ENCODE measurements at regions not wholly inside any gene's neighbourhood (a gene's known extent, or its start where the extent isn't known, plus 50 kb on each side); places are given as distances from the start of the nearest gene placed in this dataset.
"Not testable (repeated sequence)": the region's sequence is repeated elsewhere in the genome, so short reads cannot be mapped to it uniquely, and the experiment has no call there.

DNA sequence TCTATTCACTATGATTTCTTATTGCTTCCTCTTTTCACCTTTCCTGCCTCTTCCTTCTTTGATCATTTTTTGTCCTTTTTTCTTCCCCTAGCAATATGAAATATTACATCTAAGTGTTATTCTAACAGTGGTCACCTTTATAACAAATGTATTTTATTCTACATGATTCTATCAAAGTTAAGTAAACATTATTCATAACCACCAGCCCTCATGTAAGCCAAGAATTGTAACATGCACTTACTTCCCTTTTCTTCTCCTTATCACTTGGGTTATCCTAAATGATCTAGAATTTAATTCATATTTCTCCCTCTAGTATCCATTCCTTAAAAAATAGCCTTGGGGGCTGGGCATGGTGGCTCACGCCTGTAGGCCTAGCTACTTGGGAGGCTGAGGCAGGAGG lies 88.3 kb upstream of the SLC22A23 start:
- no peak for DNase-seq

DNA sequence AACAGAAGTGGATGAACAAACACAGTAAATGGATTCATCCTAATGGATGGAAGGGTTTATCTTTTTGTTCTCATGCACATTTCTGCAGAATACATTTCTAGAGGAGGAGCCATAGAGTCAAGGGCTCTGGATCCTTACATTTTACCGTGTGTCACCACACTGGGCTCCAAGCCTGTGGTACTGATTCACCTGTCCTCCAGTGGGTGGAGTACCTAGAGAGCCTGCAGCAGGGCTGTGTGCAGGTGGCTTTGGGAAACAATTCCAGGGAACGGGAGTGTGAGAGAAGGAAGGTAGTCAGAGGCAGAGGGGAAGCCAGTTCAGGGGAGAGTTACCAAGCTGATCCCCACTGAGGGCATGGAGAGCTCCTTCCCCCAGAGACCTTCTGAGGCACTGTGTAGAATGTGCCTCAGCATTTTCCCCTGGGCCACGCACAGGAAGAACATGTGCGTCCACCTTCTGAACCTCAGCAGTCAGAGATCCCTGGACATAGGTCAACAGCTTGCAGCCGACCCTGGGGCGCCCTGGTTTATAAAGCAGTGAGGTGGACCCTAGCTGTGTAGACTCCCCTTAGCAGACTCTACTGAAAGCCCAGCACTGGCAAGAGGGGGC lies 85.3 kb upstream of the SLC22A23 start:
- no peak for DNase-seq

DNA sequence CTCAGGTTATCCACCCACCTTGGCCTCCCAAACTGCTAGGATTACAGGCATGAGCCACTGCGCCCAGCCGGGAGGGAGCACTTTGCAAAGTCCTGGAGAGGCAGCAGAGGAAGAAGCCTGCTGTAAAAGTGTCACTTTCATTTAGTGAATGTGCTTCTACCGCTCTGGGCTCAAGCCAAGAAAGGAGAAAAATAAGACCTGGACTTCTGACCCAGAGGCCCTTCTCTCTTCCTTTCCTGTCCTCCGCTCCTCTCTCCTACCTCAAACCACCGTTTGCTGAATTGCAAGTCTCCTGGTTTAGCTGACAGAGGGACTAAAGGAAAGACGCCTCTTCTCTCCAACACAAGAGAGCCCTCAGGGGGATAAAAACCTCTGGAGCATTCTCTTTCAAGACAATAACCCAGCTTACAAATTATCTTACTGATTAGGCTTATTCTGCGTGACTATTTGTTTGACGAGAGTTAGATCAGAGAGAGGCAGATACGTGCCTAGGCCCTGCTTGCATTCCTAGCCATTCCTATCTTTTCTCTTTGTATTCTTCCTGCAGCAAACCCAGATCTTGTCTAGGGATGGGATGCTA lies 84.2 kb upstream of the SLC22A23 start:
- no peak for DNase-seq

DNA sequence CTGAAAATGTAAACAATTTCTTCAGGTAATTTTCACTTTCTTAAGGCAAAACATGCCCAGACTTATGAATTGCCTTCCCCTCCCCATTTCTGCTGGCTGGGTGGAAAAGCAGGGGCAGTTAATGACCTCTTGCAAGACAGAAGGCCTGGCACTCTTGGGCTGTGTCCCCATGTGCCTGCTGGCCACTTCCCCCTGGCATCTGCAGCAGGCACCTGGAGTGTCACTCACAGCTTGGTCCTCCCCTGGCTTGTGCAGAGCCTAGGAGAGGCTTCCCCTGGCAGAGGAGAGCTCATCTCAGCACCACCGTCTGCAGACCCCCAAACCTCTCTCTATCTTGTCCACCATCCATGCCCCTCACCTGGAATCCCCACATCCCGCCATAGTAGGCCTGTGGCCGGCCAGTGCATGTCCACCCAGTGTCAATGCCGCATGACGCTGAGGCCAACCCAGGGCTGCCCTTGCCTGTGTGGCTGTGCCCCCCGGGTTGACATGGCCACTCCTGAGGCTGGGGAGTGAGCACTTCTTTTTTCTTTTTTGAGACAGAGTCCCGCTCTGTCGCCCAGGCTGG lies 83.5 kb upstream of the SLC22A23 start:
- no peak for DNase-seq

DNA sequence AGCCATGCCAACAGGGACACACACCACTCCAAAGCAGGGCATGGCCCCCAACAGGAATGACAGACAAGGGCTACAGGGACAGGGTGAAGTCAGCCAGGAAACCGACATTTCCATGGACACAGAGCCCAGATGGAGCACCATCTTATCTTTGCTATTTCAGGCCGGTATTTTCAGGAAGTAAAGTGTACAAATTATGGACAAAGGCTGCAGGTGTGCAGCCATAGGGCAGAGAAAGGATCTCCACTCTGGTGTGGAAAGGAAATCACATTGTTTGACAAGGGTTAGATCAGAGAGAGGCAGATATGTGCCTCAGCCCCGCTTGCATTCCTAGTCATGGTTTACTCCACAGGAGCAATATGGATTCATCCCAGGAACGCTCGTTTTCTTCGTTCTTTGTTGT lies 81.7 kb upstream of the SLC22A23 start:
- DNase-seq, result no peak

DNA sequence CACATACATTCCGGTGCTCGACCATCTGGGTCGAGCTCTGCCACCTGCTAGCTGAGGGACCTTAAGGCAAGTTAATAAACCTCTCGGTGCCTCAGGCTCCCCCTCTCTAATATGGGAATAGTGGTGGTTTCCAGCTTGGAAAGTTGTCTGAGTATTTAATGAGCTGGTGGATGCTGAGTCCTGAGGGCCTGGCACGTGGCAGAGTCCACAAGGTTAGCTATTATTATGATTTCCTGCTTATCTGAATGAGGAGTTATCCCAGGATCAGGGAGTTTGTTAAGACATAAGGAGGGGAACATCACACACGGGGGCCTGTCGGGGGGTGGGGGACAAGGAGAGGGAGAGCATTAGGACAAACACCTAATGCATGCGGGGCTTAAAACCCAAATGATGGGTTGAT lies 80.1 kb upstream of the SLC22A23 start:
- no peak for DNase-seq

DNA sequence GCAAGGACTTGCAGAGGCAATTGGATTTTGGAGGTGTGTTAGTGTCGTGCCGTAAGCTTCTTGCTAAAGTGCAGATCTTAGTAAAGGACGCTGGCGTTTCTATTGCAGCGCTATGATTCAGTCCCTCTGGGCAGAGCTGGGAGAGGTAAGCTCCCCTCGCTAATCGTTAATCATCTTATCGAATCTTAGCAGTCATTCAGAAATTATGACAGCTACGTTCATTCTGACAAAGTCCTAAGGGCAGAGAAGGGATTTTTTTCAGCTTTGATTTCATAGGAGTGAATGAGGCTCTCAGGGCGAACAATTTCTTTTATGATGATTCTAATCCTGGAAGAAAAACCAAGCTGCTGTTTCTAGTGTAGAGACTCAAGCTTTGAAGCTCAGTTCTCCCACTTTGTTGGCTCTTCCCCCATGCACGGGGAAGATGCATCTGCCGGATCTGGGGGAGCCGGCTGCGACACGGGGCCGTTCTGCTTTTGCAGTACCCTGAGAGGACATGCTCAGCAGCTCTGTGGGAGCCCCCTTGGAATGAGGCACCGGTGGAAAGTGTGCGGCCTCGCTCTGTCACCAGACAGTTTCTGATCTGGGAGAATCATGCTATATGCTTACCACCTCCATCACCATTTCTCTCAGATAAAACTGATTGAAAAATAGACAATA lies 79.1 kb upstream of the SLC22A23 start:
- no peak for DNase-seq

DNA sequence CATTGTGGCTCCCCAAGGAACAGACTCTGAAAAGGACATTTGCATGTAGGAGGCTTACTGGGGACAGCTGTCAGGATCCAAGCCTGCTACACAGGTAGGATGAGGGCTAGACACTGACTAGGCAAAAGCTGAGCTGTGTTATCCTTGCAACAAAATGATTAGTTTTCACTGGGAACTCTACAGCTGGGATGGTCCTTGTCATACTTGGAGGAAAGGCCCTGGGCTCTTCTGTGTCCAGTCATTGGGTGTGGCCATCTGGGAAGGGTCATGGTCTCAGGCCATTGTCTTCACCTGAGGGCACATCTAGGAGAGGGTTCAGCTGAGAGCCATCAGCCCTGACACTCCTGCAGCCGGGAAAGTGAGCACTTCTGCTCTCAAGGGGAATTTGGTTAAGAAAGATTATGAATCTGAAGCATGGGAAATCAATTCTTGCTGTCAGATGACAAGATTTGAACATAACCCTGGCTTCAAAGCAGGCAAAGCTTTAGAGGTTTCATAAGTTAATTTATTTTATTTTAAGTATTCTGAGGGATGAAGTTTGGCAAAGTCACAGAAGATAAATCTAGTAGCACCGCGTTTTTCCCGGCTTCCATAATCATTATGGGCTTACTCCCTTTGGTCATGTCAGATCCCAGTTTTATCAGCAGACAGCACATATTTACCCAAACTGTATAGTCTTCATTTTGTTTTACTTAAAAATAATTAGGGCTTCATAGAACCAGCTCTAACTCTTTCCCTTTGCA lies 78.4 kb upstream of the SLC22A23 start:
- no peak for DNase-seq

DNA sequence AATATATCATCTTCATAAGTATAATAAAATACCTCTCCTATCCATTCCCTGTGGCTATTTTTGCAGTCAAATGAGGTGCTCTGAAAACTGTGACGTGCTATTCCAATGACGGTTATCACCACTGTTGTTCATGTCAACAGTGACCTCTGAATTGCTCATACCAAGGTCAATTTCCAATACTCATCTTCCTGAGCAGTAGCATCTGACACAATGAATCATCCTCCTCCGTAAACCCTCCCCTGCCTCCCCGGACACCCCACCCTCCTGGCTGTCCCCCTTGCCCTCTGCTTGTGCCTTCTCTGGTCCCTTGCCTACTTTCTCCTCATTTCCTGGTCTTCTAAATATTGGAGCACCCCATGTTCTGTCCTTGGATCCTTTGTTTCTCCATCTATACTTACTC lies 77.7 kb upstream of the SLC22A23 start:
- DNase-seq, result no peak

DNA sequence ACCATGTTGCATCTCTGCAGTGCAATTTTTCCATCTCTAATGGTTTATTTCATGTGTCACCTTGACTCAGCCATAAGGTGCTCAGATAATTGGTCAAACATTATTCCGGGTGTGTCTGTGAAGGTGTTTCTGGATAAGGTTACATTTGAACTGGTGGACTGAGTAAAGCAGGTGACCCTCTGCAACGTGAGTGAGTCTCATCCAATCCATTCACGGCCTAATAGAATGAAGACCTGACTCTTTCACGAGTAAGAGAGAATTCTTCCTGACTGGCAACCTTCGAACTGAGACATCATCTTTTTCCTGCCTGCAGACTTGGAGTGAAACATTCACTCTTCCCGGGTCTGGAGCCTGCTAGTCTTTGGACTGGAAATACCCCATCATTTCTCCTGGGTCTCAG lies 77.1 kb upstream of the SLC22A23 start:
- DNase-seq, result no peak

DNA sequence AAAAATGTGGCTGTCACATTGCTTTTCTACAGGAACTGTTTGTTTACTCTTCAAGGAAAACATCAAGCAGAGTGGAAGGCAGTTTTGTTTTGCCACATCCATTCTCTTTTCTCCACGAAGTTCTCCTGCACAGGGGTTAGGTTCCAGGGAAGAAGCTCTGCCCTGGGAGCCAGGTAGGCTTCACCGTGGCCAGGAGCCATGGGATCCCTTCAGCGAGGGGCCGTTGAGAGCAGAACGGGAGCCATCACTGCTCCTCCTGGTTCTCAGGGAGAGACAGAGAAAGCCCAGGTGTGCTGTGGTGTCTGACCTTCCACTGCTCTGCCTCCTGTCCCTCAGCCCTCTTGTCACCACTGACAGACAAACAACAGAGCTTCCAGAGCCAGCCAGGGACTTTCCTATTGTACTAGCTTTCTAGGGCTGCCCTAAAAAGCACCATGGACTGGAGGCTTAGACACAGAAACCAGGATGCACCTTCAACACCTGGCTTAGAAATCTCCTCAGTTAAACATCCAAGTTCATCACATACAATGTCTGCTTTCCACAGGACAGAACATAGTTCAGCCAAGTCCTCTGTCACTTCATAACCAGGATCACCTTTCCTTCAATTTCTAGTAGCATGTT lies 75.6 kb upstream of the SLC22A23 start:
- no peak for DNase-seq

DNA sequence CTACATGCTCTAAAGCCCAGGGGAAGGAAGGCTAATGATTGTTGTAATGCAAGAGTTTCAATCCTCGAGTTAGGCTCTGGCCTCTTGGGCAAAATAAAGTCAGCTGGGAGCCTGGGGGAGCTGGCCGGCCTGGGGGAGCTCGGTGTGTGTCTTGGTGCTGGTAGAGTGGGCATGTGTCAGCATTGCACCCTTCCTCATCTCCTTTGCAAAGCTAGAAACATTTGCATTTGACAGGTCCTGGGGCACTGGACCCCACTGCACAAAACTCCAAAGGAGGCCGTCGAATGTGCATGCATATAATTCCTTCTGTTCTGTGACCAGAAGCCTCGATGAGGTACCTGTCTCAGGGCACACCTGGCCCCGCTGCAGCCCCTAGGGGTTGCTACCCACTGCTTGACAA lies 74.6 kb upstream of the SLC22A23 start:
- no peak for DNase-seq

DNA sequence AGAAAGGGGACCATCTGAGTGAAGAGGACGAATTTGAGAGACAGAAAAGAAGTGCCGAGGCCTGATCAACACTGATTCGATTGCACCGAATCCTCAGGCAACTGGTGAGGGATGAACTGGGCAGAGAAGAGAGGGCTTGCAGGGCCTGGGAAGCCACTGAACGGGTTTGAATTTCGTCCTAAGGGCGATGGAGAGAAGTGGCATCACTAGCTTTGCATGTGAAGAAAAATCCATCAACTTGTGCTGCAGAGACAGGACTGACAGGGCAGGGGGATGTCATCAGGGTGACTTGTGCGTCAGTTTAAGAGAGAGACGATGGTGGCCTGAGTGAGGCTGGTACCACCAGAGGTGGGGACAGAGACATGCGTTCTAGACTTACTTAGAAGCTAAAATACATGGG lies 73.7 kb upstream of the SLC22A23 start:
- no peak for DNase-seq

DNA sequence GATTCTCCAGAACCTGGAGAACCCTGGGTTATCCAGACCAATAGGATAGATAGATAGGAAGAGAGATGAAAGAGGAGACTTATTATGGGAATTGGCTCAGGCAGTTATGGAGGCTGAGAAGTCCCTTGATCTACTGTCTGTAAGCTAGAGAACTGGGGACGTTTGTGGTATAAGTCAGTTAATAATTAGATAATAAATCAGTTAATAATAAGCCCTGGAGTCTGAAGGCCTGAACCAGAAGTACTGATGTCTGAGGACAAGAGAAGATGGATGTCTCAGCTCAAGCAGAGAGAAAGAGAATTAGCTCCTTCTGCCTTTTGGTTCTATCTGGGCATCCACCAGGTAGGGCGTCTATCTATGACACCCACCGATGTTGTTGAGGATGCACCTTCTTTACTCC lies 72.9 kb upstream of the SLC22A23 start:
- DNase-seq, result no peak

DNA sequence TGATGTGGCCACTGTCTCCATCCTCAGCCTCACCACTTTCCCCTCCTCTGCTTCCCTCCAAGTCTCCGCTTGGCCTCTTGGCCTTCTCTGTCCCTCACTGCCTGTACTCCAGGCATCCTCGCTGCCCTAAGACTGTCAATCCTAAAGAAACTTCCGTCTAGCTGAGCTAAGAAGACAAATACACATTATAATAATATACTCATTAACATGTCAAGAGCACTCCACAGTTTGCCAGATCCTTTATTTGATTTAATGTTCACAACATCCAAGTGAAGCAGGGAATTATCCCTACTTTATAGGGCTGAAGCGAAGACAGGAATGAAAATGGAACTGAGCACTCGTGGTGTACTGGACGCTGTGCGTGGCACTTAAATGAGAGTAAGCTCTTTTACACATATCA lies 72.4 kb upstream of the SLC22A23 start:
- no peak for DNase-seq

DNA sequence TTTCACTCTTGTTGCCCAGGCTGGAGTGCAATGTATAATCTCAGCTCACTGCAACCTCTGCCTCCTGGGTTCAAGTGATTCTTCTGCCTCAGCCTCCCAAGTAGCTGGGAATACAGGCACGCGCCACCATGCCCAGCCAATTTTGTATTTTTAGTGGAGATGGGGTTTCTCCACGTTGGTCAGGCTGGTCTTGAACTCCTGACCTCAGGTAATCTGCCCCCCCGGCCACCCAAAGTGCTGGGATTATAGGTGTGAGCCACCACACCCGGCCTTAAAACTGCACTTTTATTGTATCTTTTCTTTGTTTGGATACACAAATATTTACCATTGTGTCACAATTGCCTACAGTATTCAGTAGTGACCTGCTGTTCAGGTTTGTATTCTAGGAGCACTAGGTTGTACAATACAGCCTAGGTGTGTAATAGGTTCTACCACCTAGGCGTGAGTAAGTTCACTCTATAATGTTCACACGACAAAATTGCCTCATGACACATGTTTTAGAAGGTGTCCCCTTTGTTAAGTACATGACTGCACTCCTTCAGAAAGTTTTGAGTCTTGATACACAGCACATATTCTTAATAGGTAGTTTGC lies 71.3 kb upstream of the SLC22A23 start:
- not testable (repeated sequence) for DNase-seq

DNA sequence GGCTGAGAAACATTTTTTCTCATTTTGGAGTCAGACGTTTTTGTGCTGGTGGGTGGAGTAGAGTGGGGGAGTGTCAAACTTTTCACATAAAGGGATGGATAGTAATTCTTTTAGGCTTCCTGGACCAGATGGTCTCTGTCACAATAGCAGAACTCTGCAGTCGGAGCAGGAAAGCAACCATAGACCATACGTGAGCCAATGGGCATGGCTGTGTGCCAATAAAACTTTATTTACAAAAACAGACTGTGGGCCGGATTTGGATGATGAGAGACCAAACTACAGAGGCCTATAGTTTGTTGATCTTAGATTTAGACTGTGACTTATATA lies 70.8 kb upstream of the SLC22A23 start:
- DNase-seq, result no peak

DNA sequence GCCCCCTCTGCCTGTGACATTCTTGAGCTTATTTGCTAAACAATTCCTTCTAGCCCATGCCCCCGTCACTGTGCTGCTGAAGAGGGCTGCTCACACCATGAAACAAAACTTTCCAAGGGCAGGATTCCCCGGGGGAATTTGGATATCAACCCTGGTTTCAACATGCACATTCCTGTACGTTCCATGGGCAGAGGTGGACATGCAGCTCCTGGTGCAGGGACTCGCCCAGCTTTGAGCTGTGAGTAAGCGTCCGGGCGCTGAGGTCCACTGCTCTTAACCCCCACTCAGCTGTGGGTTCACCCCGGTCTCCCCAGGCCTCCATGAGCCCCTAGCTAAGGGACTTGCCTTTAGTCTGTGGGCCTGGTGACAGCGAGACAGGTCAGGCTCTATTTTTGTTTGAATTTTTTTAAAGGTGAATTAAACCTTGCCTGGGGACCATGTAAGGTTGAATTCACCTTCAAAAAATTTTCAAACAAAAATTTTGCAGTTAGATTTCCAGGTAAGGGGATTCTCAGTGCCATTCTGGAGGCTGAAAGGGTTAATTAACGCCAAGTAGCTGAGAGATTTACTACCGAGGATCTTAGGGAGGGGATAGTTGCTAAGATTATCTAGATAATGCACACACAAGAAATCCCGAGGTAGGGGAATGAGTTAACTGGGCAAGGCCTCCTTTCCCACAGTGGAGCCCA lies 70.3 kb upstream of the SLC22A23 start:
- no peak for DNase-seq

DNA sequence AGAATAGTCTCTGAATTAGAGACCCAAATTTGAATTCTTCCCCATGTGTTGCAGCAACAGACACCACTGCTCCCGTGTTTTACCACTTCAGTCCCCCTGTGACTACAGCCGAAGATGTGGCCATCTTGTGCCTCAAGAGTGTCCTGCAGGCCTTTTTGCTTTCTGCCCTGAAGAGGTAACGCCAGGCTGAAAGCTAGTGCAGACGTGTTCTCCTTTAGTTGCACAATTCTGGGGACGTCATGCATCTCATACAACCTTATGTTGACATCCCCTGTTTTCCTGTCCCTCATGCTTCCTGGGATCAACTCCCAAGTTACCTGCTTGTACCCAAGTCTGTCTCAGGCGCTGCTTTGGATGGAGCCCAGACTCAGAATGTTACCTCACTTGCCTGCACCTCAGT lies 69.1 kb upstream of the SLC22A23 start:
- no peak for DNase-seq

DNA sequence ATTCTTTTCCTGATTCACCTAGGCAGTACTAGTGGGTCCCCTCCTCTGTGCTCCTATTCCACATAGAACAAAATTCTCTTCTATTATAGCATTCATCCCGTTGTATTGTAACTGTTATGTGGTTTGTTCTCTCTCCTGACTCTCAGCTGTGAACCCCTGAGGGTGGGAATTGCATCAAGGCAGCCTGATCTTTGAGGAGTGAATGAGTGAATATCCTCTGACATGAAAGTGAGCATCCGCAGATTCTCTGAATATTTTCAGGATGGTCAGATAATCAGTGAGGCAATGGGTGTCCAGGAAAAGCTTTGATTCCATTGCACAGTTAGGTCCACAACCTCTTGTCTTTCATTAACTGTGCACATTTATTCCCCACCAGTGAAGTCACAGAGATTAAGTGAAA lies 67.6 kb upstream of the SLC22A23 start:
- no peak for DNase-seq

DNA sequence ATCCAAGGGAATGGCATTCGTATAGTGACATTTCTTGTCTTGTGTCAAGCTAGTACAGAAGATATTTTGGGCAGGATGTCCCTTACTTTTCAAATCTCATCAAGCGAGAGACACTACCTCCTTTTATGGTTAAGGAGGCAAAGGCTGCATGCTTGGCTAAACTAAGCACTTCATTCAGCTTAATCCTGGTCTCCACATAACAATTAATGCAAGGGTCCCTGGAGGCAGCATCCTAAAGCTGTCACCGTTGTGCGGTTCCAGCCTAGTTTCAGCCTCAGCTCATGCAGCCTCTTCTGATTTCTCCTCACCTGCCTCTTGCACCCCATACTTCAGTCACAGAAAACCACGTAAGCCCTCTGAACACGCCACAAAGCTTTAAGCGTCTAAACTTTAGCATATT lies 67.1 kb upstream of the SLC22A23 start:
- no peak for DNase-seq

DNA sequence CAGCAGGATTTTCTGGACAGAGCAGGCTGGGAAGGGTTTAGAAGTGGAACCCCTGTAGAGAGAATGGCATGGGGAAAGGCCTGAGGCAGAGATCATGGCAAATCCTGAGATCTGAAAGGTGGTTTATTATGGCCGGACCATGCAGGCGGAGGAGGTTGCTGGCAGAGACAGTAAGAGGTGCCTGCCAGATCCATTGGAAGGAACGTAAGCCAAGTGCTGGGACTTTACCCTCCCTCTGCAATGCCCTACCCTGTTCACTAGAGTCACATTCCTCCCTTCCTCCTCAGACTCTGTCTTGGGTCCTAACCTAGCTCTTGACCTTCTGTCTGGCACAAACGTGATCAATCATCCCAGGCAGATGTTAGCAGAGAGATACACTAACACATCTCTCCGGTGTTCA lies 66.4 kb upstream of the SLC22A23 start:
- DNase-seq, result no peak
